Activated CD4-positive, alpha-beta memory T cell treated with anti-CD3 and anti-CD28 coated beads for 36 hours (primary cell): ENCODE measurements at regions not wholly inside any gene's neighbourhood (a gene's known extent, or its start where the extent isn't known, plus 50 kb on each side); places are given as distances from the start of the nearest gene placed in this dataset.
"Not testable (repeated sequence)": the region's sequence is repeated elsewhere in the genome, so short reads cannot be mapped to it uniquely, and the experiment has no call there.

Experiments used
- CTCF ChIA-PET: fragments of 350-600 bp; sonication (Branson Sonifier 250); formaldehyde crosslinking; loops from one replicate; lab custom pipeline; 2021; ENCODE audit warnings: antibody characterized with exemption, inconsistent platforms; lab: Charles Lee
- POLR2A ChIA-PET: fragments of 350-600 bp; sonication (Branson Sonifier 250); formaldehyde crosslinking; loops from one replicate; lab custom pipeline; 2021; ENCODE audit warnings: antibody characterized with exemption; lab: Charles Lee
- DNase-seq: peaks from one replicate; pipeline ENCODE4 v3.0.0-alpha.2; 2020
- H3K27ac Mint-ChIP-seq: one replicate; pipeline ENCODE4 v1.8.0; 2021; ENCODE audit warnings: mixed read lengths
- H3K27me3 Mint-ChIP-seq: one replicate; pipeline ENCODE4 v1.8.0; 2021; ENCODE audit warnings: mixed read lengths
- H3K36me3 Mint-ChIP-seq: one replicate; pipeline ENCODE4 v1.8.0; 2021; ENCODE audit warnings: mixed read lengths
- H3K4me1 Mint-ChIP-seq: one replicate; pipeline ENCODE4 v1.8.0; 2021; ENCODE audit warnings: low read depth, mixed read lengths
- H3K4me3 Mint-ChIP-seq: one replicate; pipeline ENCODE4 v1.8.0; 2021; ENCODE audit warnings: mild to moderate bottlenecking, mixed read lengths
- H3K9me3 Mint-ChIP-seq: one replicate; pipeline ENCODE4 v1.8.0; 2021; ENCODE audit warnings: mixed read lengths
- intact Hi-C: fragments of 100-400 bp; cut with micrococcal nuclease; formaldehyde crosslinking; loops from one replicate; pipeline ENCODE4 v1.15.1; 2023

DNA sequence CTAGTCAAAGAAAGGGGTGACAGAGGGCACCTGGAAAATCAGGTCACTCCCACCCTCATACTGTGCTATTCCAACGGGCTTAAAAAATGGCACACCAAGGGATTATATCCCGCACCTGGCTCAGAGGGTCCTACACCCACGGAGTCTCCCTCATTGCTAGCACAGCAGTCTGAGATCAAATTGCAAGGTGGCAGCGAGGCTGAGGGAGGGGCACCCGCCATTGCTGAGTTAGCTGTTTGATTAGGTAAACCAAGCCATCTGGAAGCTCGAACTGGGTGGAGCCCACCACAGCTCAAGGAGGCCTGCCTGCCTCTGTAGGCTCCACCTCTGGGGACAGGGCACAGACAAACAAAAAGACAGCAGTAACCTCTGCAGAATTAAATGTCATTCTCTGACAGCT lies 907.1 kb downstream of the SORCS1 start:
- POLR2A ChIA-PET, CTCF ChIA-PET, H3K36me3 Mint-ChIP-seq, H3K4me3 Mint-ChIP-seq, DNase-seq, H3K27ac Mint-ChIP-seq, intact Hi-C loops, H3K4me1 Mint-ChIP-seq, H3K27me3 Mint-ChIP-seq, H3K9me3 Mint-ChIP-seq: not testable (repeated sequence)

DNA sequence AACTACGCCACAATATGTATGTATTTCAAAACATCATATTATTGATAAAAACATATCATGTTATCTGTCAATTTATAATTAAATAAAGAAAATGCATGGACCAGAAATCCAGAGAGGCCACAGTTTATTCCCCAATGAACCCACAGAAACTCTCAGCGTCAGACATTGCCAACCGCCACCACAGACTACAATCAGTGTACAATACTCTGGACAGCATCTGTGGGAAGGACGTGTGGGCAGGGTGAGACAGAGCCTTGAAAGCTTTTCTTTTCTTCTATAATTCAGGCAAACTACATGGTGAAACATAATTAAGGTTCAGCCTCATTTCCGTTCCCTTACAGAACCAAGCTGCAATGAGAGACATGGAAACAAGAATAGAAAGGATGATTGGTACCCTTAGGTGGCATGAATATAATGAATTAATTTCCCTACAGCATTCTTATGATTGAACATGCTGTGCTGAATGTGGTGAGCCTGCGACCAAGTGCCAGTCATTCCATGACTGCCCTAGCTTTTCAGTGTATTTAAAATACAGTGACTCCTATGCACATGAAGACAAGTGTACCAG lies 909.3 kb downstream of the SORCS1 start:
- Mint-ChIP-seq H3K27me3 (no peaks in the 10 kb centered on the region), H3K27ac (no peak overlapping the region), H3K4me1 (no peaks in the 10 kb centered on the region), H3K4me3 (no peak overlapping the region), H3K9me3 (no peaks in the 10 kb centered on the region), H3K36me3 (no peaks in the 10 kb centered on the region)
- CTCF ChIA-PET = no interaction called here
- POLR2A ChIA-PET = no interaction called here
- intact Hi-C loops = no loop called here
- no peak for DNase-seq

DNA sequence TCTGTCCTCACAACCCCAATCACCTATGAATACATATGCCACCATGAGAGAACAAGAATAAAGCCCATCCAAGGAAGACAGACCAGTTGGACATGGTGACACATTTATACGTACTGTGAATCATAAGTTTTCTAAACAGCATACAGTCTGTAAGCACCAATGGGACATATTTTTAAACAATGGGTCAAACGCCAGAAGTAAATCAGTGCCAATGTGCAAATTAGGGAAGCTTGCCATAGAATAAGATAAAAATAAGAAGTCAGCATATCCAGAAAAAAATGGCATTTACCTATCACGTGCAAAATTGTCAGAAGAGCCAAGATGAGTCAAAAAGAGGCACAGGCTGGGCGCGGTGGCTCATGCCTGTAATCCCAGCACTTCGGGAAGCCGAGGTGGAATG lies 910.4 kb downstream of the SORCS1 start:
- H3K4me1 Mint-ChIP-seq = no peaks in the 10 kb centered on the region
- no peaks in the 10 kb centered on the region for H3K9me3 Mint-ChIP-seq
- H3K27me3 Mint-ChIP-seq = no peaks in the 10 kb centered on the region
- POLR2A ChIA-PET = no interaction called here
- intact Hi-C loops = no loop called here
- no peak for DNase-seq
- no peak overlapping the region for H3K4me3 Mint-ChIP-seq
- CTCF ChIA-PET = no interaction called here
- H3K36me3 Mint-ChIP-seq = no peaks in the 10 kb centered on the region
- no peak overlapping the region for H3K27ac Mint-ChIP-seq

DNA sequence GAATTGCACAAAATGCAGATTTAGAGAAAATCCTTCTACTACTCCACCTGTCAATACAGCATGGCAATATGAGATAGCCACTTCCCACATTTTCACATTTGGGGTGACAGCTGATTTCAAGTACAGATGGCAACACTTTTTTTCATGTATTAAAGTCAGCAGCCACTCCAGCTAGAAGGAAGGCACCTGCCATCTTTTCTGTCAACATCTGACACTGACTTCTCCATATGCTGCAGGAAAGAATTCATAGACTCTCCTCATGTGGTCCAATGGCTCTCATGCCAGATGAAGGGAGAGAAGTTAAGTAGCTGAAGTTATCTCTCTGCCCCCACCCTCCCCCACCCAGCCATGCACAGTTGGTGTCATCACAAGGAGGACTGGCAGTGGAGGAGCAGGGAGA lies 912.0 kb downstream of the SORCS1 start:
- Mint-ChIP-seq H3K4me3 (no peak overlapping the region), H3K9me3 (no peaks in the 10 kb centered on the region), H3K27ac (no peak overlapping the region), H3K36me3 (no peaks in the 10 kb centered on the region), H3K27me3 (no peaks in the 10 kb centered on the region), H3K4me1 (no peaks in the 10 kb centered on the region)
- ChIA-PET CTCF (no interaction called here), POLR2A (no interaction called here)
- DNase-seq = no peak
- intact Hi-C loops = no loop called here

DNA sequence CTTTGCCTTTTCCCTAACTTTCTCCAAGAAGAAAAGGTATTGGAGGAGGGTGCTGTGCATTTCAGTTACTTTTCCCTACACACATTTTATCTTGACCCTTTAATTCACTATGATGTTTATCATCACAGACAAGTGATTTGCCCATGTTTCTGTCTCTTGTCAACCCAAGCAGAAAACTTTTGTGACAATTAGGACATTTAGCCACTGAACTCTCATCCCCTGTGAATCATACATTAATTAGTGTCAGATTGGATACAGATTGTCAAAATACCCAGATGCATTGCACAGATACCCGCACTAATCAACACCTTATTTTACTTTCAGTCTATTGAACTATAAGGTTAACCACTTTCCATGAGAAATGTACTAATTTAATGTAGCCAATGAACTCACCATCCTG lies 912.9 kb downstream of the SORCS1 start:
- no peak for DNase-seq
- intact Hi-C loops = no loop called here
- Mint-ChIP-seq H3K9me3 (no peaks in the 10 kb centered on the region), H3K27ac (no peak overlapping the region), H3K4me3 (no peak overlapping the region), H3K27me3 (no peaks in the 10 kb centered on the region), H3K4me1 (no peaks in the 10 kb centered on the region), H3K36me3 (no peaks in the 10 kb centered on the region)
- ChIA-PET CTCF (no interaction called here), POLR2A (no interaction called here)

DNA sequence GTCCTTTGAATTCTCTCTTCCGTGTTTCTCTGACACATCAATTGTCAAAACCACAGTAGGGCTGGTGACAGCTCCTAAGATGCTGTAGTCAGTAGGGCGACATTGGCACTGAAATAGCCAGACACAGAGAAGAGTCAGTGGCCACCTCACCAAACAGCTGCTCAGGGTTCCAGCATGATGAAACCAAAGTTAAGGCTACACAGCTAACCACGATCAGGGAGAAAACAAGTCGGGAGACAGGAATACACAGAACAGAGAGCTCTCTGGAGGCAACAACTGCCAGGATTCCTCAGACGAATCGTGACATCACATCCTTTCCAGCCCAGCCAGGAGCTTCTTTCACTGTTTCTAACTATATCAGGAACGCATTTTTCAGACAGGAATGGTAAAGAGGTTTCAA lies 922.2 kb downstream of the SORCS1 start:
- ChIA-PET CTCF (no interaction called here), POLR2A (no interaction called here)
- H3K36me3 Mint-ChIP-seq = no peaks in the 10 kb centered on the region
- DNase-seq = no peak
- no peak overlapping the region for H3K4me3 Mint-ChIP-seq
- H3K9me3 Mint-ChIP-seq = peaks cover 4% of the 10 kb centered on the region
- intact Hi-C loops = no loop called here
- no peaks in the 10 kb centered on the region for H3K27me3 Mint-ChIP-seq
- no peaks in the 10 kb centered on the region for H3K4me1 Mint-ChIP-seq
- H3K27ac Mint-ChIP-seq = no peak overlapping the region

DNA sequence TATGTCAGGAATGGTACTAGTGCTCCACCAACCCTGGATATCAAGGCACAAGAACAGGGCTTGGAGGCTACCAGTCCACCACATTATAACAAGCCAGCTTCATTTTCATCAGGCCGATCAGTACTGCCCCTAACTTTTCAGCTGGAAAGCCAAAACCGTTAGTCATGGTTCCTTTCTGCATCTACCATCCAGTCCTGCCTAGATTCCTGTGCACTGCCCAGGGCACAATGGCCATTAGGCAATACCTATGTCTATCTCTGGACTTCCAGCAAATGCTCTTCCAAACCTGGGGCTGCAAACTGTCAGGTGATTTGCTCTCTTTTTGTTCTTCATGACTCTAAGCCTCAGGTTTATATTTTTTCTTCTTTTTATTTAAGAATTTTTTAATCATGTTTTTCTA lies 937.7 kb downstream of the SORCS1 start:
- POLR2A ChIA-PET = no interaction called here
- no peak overlapping the region for H3K4me3 Mint-ChIP-seq
- H3K27me3 Mint-ChIP-seq = no peaks in the 10 kb centered on the region

DNA sequence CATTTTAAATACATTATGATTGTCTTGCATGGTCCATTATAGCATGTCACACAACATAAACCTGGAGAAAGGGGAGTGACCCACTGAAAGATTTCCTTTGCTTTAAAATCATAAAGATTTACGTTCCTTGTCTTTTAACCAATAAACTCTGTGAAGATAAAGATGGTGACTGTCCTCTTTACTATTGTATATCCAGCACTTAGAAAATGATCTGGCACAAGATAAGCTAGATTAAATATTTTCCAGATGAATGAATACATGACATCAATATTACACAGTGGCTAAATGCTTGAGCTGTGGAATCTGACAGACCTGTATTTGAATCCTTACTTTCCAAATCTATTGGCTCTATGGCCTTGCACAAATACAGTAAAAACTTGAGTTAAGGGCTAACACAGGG lies 938.4 kb downstream of the SORCS1 start:
- peaks cover under 1% of the 10 kb centered on the region for H3K9me3 Mint-ChIP-seq

More for the DNA sequence above, 937.7 kb downstream of the SORCS1 start:
- no peak for DNase-seq
- H3K4me1 Mint-ChIP-seq = no peaks in the 10 kb centered on the region
- no peaks in the 10 kb centered on the region for H3K36me3 Mint-ChIP-seq
- H3K27ac Mint-ChIP-seq = no peak overlapping the region
- CTCF ChIA-PET = no interaction called here
- no peaks in the 10 kb centered on the region for H3K9me3 Mint-ChIP-seq
- intact Hi-C loops = no loop called here

DNA sequence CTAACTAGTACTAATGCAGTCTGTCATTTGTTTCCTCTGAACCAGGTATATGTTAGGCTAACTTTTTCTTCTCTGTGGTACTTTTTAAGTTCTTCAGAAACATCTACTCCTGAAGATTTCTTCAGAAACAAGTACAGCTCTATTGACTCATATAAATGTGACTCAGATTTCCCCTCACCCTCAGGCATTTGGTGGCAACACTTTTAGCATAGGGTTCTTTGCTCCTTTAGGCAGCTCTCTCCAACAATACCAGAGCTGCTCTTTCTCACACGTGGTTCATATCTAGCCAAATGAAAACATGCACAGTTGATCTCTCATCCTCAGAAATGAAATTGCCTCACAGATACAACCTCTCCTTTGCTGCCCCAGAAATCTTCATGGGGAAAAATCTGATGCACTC lies 939.8 kb downstream of the SORCS1 start:
- Mint-ChIP-seq H3K9me3 (peaks cover 2% of the 10 kb centered on the region), H3K4me1 (no peaks in the 10 kb centered on the region), H3K27me3 (no peaks in the 10 kb centered on the region), H3K36me3 (peaks cover 2% of the 10 kb centered on the region), H3K27ac (no peak overlapping the region), H3K4me3 (no peak overlapping the region)
- intact Hi-C loops = no loop called here
- ChIA-PET POLR2A (no interaction called here), CTCF (no interaction called here)
- DNase-seq = no peak

More for the DNA sequence above, 938.4 kb downstream of the SORCS1 start:
- Mint-ChIP-seq H3K36me3 (no peaks in the 10 kb centered on the region), H3K4me1 (no peaks in the 10 kb centered on the region), H3K27ac (no peak overlapping the region), H3K4me3 (no peak overlapping the region), H3K27me3 (no peaks in the 10 kb centered on the region)
- CTCF ChIA-PET = no interaction called here
- POLR2A ChIA-PET = no interaction called here
- intact Hi-C loops = no loop called here
- no peak for DNase-seq

DNA sequence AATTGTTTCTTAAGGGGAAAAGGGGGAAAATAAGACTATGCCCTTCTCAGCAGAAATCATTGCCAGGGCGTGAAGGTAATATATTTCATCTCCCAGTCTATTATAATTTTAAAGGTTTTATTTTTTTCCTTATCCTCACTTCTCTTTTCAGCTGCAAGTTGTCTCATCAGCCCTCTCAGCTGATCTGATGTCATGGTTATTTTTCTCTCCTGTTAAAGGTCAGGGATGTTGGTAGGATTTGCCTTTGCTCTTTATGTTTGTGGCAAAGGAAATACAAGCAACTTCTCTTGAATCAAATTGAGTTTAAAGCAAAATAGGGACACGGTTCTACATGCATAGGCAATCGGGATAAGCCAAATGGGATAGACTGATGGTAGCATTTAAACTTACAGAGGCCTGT lies 946.9 kb downstream of the SORCS1 start:
- Mint-ChIP-seq H3K27ac (no peak overlapping the region), H3K4me1 (no peaks in the 10 kb centered on the region), H3K36me3 (peaks cover 2% of the 10 kb centered on the region), H3K27me3 (no peaks in the 10 kb centered on the region), H3K4me3 (no peak overlapping the region), H3K9me3 (peaks cover 2% of the 10 kb centered on the region)
- DNase-seq = no peak
- ChIA-PET POLR2A (no interaction called here), CTCF (no interaction called here)
- intact Hi-C loops = no loop called here

DNA sequence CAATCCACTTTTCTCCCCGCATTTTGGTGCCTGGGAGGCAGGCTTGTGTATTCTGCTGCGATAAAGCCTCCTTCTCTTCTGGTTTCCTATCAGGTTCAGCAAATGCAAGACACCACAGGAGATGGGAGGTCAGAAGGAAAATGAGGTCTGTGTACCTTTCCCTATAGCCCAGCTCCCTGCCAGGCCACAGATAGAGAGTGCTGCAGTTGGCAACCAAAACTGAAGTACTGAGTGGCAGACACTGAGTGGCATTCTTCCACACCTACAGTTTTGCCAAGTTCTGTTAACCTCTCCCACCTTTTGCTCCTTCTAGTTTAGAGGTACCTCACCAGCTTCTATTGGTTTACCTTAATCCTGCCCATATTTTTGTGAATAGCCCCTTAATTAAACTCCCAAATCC lies 948.4 kb downstream of the SORCS1 start:
- DNase-seq = no peak
- ChIA-PET CTCF (no interaction called here), POLR2A (no interaction called here)
- peaks cover 1% of the 10 kb centered on the region for H3K36me3 Mint-ChIP-seq
- peaks cover 4% of the 10 kb centered on the region for H3K9me3 Mint-ChIP-seq
- H3K27me3 Mint-ChIP-seq = no peaks in the 10 kb centered on the region
- H3K27ac Mint-ChIP-seq = no peak overlapping the region
- H3K4me3 Mint-ChIP-seq = no peak overlapping the region
- intact Hi-C loops = no loop called here
- no peaks in the 10 kb centered on the region for H3K4me1 Mint-ChIP-seq

DNA sequence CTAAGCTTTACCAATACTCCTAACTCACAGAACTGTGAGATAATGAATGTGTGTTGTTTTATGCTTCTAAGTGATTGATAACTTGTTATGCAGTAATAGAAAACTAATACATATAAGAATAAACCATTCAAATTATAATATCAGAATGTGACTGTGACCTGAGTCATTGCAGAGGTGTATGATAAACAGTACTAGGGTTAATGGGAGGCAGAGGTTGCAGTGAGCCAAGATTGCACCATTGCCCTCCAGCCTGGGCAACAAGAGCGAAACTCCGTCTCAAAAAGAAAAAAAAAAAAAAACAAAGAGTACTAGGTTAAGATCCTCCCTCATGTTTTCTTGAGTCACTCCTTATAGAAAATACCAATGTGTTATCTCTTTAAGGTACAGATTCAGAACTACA lies 950.3 kb downstream of the SORCS1 start:
- ChIA-PET POLR2A (interaction anchor here (0.6 kb wide), 1 partner anchor 196 kb away, joined by 6 read pairs; no protein-coding TSS in a partner anchor), CTCF (no interaction called here)
- Mint-ChIP-seq H3K9me3 (peaks cover 3% of the 10 kb centered on the region), H3K27me3 (no peaks in the 10 kb centered on the region), H3K4me1 (no peaks in the 10 kb centered on the region), H3K27ac (no peak overlapping the region), H3K36me3 (no peaks in the 10 kb centered on the region), H3K4me3 (no peak overlapping the region)
- intact Hi-C loops = no loop called here
- no peak for DNase-seq

DNA sequence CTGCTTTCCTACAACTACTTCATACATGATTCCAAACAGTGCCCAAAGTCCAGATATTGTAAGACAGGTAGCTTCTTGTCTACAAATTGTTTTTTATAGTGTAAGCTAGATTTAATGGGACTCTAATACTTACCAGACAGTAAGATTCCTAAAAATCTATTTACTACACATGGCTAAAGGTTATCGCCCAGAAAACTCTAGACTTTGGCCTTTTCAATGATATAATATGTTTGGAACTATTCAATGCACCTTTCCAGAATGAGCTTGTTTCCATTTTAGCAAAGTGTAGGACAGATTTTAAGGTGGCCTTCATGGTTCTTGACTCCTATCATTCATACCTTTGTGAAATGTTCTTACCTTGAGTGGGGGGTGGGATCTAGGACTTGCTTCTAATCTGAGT lies 951.0 kb downstream of the SORCS1 start:
- no peaks in the 10 kb centered on the region for H3K27me3 Mint-ChIP-seq
- no peaks in the 10 kb centered on the region for H3K4me1 Mint-ChIP-seq
- DNase-seq = no peak
- H3K9me3 Mint-ChIP-seq = peaks cover 3% of the 10 kb centered on the region
- POLR2A ChIA-PET = no interaction called here
- CTCF ChIA-PET = no interaction called here
- no peaks in the 10 kb centered on the region for H3K36me3 Mint-ChIP-seq
- intact Hi-C loops = no loop called here
- no peak overlapping the region for H3K27ac Mint-ChIP-seq
- no peak overlapping the region for H3K4me3 Mint-ChIP-seq
